Erythroblast (primary cell): ENCODE measurements at regions not wholly inside any gene's neighbourhood (a gene's known extent, or its start where the extent isn't known, plus 50 kb on each side); places are given as distances from the start of the nearest gene placed in this dataset.

Experiments used
- GATA1 ChIP-seq: IDR thresholded peaks from 2 replicates; pipeline ENCODE4 v1.6.1; 2011; ENCODE audit warnings: low read depth, mild to moderate bottlenecking, control low read depth, low read length, moderate library complexity
- POLR2A ChIP-seq: IDR thresholded peaks from 2 replicates; pipeline ENCODE4 v1.6.1; 2011; ENCODE audit warnings: mild to moderate bottlenecking, low read length

DNA sequence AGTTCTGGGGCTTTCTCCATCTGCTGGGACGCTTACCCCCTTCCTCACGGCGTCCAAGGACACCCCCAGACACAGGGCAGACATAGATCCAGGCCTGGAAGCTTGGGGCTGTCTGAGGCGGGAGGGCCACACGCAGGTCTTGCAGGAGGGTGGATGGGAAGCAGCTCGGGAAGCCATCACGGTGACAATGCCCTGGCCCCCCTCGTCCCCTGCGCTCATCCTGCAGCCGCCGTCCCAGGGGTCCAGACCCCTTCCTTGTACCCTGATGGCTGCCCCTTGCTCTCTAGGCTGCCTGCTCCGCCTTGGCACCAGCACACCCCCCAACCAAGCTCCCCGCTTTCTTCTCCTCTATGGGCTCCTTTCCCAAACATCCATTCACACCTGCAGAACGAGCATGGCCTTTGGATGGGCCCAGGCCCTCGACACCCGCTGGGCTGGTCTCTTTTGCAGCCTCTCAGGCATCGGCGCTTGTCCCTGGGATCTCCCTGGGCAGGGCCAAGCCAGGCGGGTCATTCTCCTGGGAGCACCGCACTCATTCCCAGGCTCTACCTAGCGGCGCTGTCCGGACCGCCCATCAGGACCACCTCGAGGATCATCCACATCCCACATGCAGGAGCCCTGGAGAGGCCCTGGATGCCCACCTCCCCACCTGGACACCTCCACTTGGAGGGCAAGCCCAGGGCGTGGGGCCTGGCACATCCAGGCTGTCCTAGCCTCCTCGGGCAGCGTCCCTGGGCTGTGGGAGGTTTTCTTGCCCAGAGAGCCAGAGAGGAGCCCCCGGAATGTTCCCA lies 274.9 kb downstream of the NDUFA10 start:
- TF ChIP-seq POLR2A, result no peak
- TF ChIP-seq GATA1, result no peak
